T-helper 17 cell (primary cell): ENCODE measurements at regions not wholly inside any gene's neighbourhood (a gene's known extent, or its start where the extent isn't known, plus 50 kb on each side); places are given as distances from the start of the nearest gene placed in this dataset.

Source experiments
- ATAC-seq: fragments of 150-1000 bp; cut with Tn5 transposase; 2 replicates; pipeline ENCODE4 v1.10.0; 2021; ENCODE audit warnings: mild to moderate bottlenecking, moderate library complexity
- DNase-seq, 3 donors: peaks; one replicate each; pipeline versions ENCODE4 v3.0.0 to v3.0.0-alpha.2; 2020 to 2021
- H3K9me3 ChIP-seq: one replicate; pipeline ENCODE4 v1.7.0; 2013; ENCODE audit warnings: low read length, mild to moderate bottlenecking; ENCODE audit not compliant: control insufficient read depth, poor library complexity, severe bottlenecking
- H3K27ac Mint-ChIP-seq: one replicate; pipeline ENCODE4 v1.8.0; 2022; ENCODE audit warnings: mild to moderate bottlenecking, moderate library complexity, mixed read lengths
- H3K27me3 Mint-ChIP-seq: one replicate; pipeline ENCODE4 v1.8.0; 2022; ENCODE audit warnings: mixed read lengths
- H3K36me3 Mint-ChIP-seq: one replicate; pipeline ENCODE4 v1.8.0; 2022; ENCODE audit warnings: low read depth, mixed read lengths
- H3K4me1 Mint-ChIP-seq: one replicate; pipeline ENCODE4 v1.8.0; 2022; ENCODE audit warnings: mild to moderate bottlenecking, mixed read lengths
- H3K4me3 Mint-ChIP-seq: one replicate; pipeline ENCODE4 v1.8.0; 2022; ENCODE audit warnings: mild to moderate bottlenecking, moderate library complexity, mixed read lengths

DNA sequence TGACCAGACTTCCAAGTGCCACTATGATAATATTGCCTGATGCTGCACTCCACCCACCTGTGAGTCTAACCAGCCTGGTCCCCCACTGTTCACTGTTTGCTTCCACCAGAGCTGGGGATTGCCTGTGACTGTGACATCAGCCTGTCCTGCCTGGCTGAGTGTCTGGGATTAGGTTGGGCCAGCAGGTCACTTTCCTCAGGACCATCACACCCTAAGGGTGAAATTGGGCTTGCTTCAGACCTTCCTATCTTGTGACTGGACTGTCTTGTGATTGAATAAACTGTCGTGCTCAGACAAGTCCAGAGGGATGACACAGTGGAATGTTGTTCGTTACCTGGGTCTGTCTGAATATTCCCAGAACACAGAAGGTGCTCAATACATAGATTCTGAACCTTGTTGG is 87.4 kb upstream of the HK2 start:
- H3K4me3 Mint-ChIP-seq = no peak overlapping the region
- peaks cover 50% of the 10 kb centered on the region for H3K27me3 Mint-ChIP-seq
- H3K36me3 Mint-ChIP-seq = peaks cover 4% of the 10 kb centered on the region
- no peak for DNase-seq
- no peaks in the 10 kb centered on the region for H3K9me3 ChIP-seq
- no peak for ATAC-seq
- H3K27ac Mint-ChIP-seq = no peak overlapping the region
- H3K4me1 Mint-ChIP-seq = no peaks in the 10 kb centered on the region

DNA sequence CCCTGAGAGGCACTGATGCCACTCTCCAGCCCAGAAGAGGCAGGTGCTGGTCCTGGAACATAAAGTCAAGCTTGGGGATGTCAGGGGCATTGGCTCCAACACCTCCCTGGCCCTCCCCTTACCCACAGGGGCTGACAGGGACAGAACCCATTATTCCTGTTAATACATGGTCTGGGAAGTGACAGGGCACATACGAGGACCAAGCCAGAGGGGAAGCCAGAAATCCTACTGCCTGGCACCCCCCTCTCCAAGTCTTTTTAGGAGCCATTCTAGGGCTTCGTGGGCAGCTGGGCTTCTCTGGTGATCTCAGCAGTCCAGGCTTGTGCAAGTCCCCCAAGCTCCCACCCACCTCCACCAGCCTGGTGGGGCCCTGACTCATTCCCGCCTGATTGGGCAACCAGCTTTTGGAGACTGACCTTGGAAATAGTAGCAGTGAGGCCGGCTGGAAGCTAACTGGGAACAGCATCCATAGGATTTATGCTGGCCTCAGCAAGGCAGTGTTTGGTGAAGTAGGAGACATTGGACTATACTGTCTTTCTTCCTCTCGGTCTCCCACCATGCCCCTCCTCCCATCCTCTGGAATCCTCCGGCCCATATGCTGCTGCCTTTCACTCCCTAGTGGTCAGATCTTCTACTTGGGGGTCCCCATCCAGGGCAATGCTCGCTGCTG is 86.4 kb upstream of the HK2 start:
- peaks cover 52% of the 10 kb centered on the region for H3K27me3 Mint-ChIP-seq
- no peak for DNase-seq
- H3K27ac Mint-ChIP-seq = no peak overlapping the region
- no peaks in the 10 kb centered on the region for H3K36me3 Mint-ChIP-seq
- H3K4me3 Mint-ChIP-seq = no peak overlapping the region
- ATAC-seq = no peak
- H3K4me1 Mint-ChIP-seq = no peaks in the 10 kb centered on the region
- H3K9me3 ChIP-seq = no peaks in the 10 kb centered on the region

- H3K9me3 ChIP-seq = no peaks in the 10 kb centered on the region
- no peak overlapping the region for H3K27ac Mint-ChIP-seq
- peaks cover 2% of the 10 kb centered on the region for H3K36me3 Mint-ChIP-seq
- no peak overlapping the region for H3K4me3 Mint-ChIP-seq
- ATAC-seq (no peak), DNase-seq (no peak)
- no peaks in the 10 kb centered on the region for H3K4me1 Mint-ChIP-seq
- H3K27me3 Mint-ChIP-seq = peaks cover 56% of the 10 kb centered on the region
Measured at GRCh38 chr2:74748665-74749064, 85.3 kb upstream of the HK2 start.

DNA sequence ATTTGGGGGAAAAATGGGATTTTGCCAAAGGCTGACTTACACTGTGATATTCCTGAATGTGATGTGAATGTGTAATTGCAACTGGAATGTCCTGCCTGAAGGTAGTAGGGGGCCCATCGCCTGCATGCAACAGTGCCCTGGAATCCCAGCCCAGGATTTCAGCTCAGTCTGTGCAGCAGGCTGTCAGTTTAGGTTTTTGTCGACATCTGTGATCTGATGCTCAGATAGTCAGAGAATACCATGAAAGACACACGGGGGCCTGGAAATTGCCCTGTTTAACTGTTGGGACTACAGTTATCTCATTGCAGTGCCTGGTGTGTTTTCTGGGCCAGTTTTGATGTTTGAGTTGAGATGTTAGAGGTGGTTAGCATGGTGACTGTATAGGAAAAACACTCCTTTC is 84.5 kb upstream of the HK2 start:
- no peak overlapping the region for H3K4me3 Mint-ChIP-seq

DNA sequence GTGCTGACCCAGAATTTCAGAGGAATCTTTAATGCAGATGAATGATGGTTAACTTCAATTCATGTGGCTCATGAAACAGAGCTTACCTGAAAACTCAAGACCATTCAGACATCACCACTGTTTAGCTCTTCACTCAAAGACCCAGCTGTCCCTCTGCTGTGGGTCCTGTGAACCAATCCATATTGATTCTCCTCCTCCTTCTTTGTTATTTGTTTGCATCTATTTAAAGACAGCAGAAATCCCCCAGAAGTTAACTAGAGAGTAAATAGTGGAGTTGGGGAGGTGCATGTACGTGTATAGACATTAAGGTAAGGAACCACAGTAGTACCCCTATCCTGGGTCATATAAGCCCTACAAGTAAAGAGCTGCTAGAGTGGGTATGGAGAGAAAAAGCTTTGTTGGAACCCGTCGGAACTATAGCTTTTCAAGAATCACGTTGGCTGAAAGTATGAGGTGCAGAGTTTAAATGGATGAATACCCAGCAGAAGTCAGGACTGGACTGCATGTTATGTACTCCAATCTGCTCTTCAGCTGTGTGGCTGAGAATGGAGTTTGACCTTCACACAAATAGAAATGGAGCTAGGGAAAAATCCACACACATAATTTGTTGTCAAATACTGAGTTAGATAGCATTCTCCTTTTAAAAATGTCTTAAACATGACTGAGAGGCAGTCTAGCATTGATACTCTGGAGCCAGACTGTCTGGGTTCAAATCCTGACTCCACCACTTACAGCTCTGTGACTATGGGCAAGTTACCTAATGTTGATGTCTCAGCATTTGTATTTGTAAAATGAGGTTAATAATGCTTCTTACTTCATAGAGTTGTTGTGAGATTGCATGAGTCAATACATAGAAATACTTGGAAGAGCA is 81.7 kb upstream of the HK2 start:
- no peak overlapping the region for H3K27ac Mint-ChIP-seq
- H3K36me3 Mint-ChIP-seq = peaks cover 2% of the 10 kb centered on the region
- H3K4me3 Mint-ChIP-seq = no peak overlapping the region
- H3K9me3 ChIP-seq = no peaks in the 10 kb centered on the region
- H3K4me1 Mint-ChIP-seq = no peaks in the 10 kb centered on the region
- H3K27me3 Mint-ChIP-seq = peaks cover 56% of the 10 kb centered on the region
- no peak for DNase-seq
- no peak for ATAC-seq

More for the DNA sequence above, 84.5 kb upstream of the HK2 start:
- no peak for DNase-seq
- no peaks in the 10 kb centered on the region for H3K9me3 ChIP-seq
- H3K4me1 Mint-ChIP-seq = no peaks in the 10 kb centered on the region
- peak overlapping the region; percentile 65 for H3K27ac Mint-ChIP-seq
- peaks cover 56% of the 10 kb centered on the region for H3K27me3 Mint-ChIP-seq
- H3K36me3 Mint-ChIP-seq = peaks cover 2% of the 10 kb centered on the region
- ATAC-seq = no peak

DNA sequence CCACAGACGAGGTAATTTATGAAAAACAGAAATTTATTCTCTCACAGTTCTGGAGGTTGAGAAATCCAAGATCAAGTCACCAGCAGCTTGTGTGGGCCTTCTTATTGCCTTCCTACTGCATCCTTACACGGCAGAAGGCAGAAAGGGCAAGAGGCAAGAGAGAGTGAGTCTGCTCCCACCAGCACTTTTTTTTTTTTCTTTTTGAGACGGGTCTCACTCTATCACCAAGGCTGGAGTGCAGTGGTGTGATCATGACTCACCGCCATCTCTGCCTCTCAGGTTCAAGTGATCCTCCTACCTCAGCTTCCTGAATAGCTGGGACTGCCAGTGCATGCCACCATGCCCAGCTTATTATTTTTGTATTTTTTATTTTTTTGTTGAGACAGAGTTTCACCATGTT is 78.5 kb upstream of the HK2 start:
- Mint-ChIP-seq H3K36me3 (peaks cover 2% of the 10 kb centered on the region), H3K4me3 (no peak overlapping the region), H3K4me1 (no peaks in the 10 kb centered on the region), H3K27me3 (peaks cover 28% of the 10 kb centered on the region), H3K27ac (no peak overlapping the region)
- ATAC-seq (no peak), DNase-seq (no peak)
- H3K9me3 ChIP-seq = no peaks in the 10 kb centered on the region

GRCh38 chr2:74756356-74756890 is 77.5 kb upstream of the HK2 start:
- Mint-ChIP-seq H3K27me3 (peaks cover 19% of the 10 kb centered on the region), H3K27ac (no peak overlapping the region), H3K4me1 (no peaks in the 10 kb centered on the region), H3K4me3 (no peak overlapping the region), H3K36me3 (peaks cover 5% of the 10 kb centered on the region)
- no peak for DNase-seq
- no peak for ATAC-seq
- no peaks in the 10 kb centered on the region for H3K9me3 ChIP-seq

DNA sequence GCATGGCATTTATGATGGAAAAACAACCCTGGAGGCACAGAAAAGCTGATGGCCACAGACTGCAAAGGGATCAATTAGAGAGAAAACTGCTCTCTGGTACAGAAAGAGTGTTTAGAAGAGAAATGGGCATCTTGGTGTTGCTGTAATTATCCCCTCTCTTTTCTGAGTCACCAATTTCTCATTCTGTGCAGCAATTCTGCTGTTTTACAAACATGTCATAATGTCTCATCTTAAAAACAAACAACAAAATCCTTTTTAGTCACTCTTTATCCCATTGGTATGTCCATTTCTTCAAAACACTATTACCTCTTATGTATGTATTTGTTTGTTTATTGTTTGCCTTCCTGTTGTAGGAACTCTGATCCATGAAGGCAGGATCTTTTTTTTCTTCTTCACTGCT is 73.9 kb upstream of the HK2 start:
- Mint-ChIP-seq H3K27me3 (no peaks in the 10 kb centered on the region), H3K36me3 (peaks cover 3% of the 10 kb centered on the region), H3K4me1 (peaks cover 12% of the 10 kb centered on the region), H3K27ac (no peak overlapping the region), H3K4me3 (no peak overlapping the region)
- DNase-seq (no peak), ATAC-seq (no peak)
- H3K9me3 ChIP-seq = no peaks in the 10 kb centered on the region

DNA sequence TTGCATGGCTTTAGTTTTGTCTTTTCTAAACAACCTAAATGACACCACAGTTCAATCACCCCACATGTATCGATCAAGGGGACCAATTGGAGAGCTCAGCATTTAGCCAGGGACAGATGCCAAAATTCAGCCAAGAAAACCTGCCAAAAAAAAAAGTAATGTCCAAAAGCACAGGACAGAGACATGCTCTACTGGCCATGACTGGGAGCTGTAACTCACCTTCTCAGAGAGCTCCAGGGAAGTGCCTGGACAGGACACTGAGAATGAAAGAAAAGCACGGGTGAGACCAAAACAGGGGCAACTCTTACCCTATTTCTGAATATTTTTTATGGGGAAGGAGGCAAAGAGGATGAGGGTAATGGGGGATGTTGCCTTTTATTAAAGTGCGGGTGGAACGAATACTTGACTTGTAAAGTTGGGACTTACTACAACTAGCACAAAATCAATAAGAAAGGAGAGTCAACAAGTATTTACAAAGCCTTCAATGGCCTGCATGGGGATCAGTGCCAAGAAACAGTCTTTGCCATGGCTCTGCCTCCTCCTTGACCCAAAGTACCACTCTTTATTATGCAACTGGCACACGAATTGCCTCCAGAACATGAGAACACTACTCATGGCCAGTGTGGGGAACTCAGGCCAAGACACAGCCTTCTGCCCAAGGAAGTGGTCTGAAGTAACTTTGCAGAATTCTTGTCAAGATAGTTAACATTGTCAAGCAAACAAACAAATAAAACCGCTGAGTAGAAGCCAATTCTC is 72.9 kb upstream of the HK2 start:
- peaks cover 3% of the 10 kb centered on the region for H3K36me3 Mint-ChIP-seq
- no peak overlapping the region for H3K4me3 Mint-ChIP-seq
- H3K9me3 ChIP-seq = no peaks in the 10 kb centered on the region
- H3K27me3 Mint-ChIP-seq = no peaks in the 10 kb centered on the region
- no peak overlapping the region for H3K27ac Mint-ChIP-seq
- H3K4me1 Mint-ChIP-seq = peaks cover 12% of the 10 kb centered on the region
- ATAC-seq = no peak
- DNase-seq = no peak

DNA sequence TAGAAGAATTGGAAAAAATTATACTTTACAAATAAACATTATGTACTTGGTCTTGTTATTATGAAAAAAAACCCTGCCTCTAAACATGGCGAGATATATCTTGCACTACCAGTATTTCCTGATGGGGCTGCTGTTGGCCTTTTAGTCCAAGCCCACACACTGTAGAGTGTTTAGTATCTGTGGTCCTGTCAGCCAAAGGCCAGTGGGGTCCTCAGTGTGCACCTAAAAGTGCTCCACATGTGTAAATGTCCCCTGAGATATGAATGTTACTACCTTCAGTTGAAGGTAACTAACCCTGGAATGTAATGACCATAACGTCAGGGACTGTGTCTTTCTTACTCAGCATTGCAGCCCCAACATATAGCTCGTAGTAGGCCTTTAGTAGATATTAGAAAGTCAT is 71.1 kb upstream of the HK2 start:
- DNase-seq = no peak
- peaks cover 6% of the 10 kb centered on the region for H3K27me3 Mint-ChIP-seq
- H3K36me3 Mint-ChIP-seq = peaks cover 3% of the 10 kb centered on the region
- no peak overlapping the region for H3K4me3 Mint-ChIP-seq
- peaks cover 15% of the 10 kb centered on the region for H3K4me1 Mint-ChIP-seq
- ATAC-seq = no peak
- H3K9me3 ChIP-seq = no peaks in the 10 kb centered on the region
- H3K27ac Mint-ChIP-seq = no peak overlapping the region

DNA sequence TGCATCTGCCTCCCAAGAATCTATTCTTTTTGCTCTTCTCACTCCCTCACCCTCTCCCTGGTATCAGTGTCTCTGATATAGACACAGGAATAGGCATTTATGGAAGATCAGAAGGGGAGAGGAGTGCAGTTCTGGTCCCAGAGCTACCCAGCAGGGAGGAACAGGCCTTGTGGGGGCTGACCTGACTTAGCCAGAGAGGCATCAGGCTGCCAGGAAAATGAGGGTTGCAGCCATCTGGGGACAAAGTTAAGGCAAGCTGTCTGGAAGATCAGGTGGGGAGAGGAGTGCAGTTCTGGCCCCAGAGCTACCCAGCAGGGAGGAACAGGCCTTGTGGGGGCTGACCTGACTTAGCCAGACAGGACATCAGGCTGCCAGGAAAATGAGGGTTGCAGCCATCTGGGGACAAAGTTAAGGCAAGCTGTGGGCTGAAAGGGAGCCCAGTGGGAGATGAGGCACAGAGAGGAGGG is 69.9 kb upstream of the HK2 start:
- ATAC-seq (no peak), DNase-seq (no peak)
- no peak overlapping the region for H3K27ac Mint-ChIP-seq
- no peaks in the 10 kb centered on the region for H3K9me3 ChIP-seq
- H3K4me3 Mint-ChIP-seq = no peak overlapping the region
- H3K36me3 Mint-ChIP-seq = peaks cover 3% of the 10 kb centered on the region
- H3K4me1 Mint-ChIP-seq = peaks cover 18% of the 10 kb centered on the region
- peaks cover 10% of the 10 kb centered on the region for H3K27me3 Mint-ChIP-seq

DNA sequence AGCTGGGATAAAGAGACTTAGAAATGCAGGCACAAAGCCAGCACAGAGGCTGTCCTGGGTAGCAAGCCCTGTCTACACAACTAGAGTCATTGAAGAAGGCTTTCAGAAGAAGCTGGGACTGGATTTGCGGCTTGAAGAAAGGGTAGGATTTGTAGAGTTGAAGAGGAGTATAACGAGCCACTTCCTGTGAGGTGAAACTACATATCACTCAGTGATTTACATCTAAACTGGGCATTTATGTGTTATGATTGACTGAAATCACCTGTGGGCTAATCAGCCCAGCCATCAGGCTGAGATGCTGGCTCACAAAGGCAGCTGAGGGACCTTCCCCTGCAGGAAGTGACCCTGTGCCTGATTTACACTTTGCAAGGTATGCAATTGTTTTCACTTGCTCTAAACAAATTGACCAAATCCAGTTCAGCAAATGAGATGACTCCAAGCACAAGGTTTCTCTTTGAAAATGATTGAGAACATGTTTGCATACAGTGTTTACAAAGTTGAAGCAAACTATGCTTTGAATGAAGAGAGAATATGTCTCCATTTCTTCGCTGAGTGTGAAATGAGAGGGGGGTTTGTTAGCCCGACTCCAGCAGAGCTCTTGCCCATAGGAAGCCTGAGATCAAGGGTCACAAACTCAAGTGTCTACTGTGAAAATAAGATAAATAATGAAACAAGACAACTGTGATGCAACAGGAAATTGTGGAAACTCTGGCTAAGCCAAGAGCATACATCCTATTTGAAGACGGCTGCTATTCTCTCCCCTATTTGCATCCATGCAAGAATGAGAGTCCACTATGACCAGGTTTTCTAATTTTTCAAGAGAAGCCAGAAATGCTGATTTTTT is 69.3 kb upstream of the HK2 start:
- H3K27ac Mint-ChIP-seq = no peak overlapping the region

More for the DNA sequence above, 69.3 kb upstream of the HK2 start:
- ATAC-seq = no peak
- no peaks in the 10 kb centered on the region for H3K9me3 ChIP-seq
- DNase-seq = no peak
- Mint-ChIP-seq H3K36me3 (peaks cover 3% of the 10 kb centered on the region), H3K4me3 (no peak overlapping the region), H3K4me1 (peaks cover 18% of the 10 kb centered on the region), H3K27me3 (peaks cover 16% of the 10 kb centered on the region)
